Activated T-helper 1 cell treated with anti-CD3 and anti-CD28 coated beads, Interleukin-2, amount 50 U/mL, for 16 hours (primary cell): ENCODE measurements at regions not wholly inside any gene's neighbourhood (a gene's known extent, or its start where the extent isn't known, plus 50 kb on each side); places are given as distances from the start of the nearest gene placed in this dataset.

Experiments
- DNase-seq, 2 donors: peaks; one replicate each; pipeline ENCODE4 v3.0.0-alpha.2; 2020; ENCODE audit warnings: low read depth in 1 of 2, low spot score in 1 of 2

- DNase-seq: no peak
Measured at GRCh38 chrX:16222151-16222550, 54.9 kb downstream of the MAGEB17 start.

- no peak for DNase-seq
Measured at GRCh38 chrX:16223385-16223784, 56.1 kb downstream of the MAGEB17 start.

DNA sequence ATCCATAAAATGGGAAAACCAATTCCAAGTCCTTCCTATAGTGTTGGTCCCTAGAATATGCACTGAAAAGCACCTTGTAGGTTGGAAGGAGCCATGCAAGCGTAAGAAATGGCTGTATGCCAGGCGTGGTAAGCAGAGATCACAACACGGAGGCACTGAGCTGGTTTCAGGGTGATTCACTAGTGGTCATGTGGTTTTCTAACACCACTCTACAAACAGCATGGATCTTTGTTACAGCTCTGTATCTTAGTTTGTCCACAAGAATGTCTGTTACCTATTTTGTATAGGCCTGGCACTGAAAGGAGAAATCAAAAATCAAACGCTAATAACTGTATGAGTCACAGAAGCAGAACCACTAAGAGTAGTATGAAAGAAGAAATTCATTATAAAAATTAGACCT lies 71.9 kb downstream of the MAGEB17 start:
- no peak for DNase-seq

- no peak for DNase-seq
Measured at GRCh38 chrX:16240231-16240905, 73.1 kb downstream of the MAGEB17 start.

GRCh38 chrX:16240968-16241367 lies 73.7 kb downstream of the MAGEB17 start:
- no peak for DNase-seq

- DNase-seq: no peak
Measured at GRCh38 chrX:16250296-16250695, 83.0 kb downstream of the MAGEB17 start.

DNA sequence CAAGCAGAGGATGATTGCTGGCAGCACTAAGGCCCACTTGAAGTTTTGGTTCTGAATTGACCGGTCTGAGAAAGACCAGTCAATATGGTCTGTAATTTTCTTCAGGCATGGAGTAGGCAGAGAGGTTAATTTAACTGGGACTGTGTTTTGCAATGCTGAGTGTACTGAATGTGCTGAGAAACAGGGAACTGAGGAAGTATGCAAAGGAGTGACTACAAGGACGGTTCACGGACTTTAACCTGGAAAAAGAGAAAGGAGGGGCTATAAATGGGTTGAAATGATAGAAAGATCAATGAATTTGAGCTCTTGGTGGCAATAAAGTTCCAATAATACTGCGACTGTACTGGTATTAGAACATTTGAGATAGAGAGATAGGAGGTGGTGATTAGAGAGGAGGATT lies 84.5 kb downstream of the MAGEB17 start:
- DNase-seq: no peak

DNA sequence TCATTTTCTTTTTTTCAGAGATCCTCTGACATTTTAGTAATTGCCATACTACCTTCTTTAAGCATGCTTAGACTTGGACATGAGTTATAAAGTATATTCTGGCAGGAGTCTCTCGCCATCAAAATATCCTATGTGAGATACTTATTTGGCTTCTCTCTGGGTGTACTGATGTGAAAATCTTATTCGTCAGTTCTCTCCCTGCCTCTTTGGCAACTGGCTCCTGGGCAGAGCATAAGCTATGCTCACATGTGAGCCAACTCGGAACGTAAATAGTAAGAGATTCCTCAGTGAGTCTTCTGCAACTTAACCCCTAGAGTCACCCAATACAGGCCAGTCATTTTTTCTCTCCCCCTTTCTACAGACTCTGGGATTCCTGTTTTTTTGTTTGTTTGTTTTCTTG lies 91.6 kb downstream of the MAGEB17 start:
- no peak for DNase-seq

DNA sequence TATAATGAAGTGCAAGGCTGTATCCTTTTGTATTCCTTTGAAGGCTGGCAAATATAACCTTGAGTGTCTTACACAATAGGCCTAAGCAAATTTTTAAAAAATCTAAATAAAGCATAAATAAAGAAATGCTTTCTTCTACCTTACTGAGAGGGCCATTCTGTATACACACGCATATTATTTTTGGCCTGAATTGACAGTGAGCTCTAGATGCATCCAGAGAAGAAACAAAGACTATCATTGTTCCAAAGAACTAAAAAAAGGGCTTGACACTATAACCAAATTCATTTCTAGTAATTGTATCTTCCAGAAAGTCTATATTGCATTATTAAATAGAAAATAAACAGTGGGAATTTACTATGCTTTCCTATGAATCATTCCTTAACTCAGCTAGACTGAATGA lies 100.2 kb downstream of the MAGEB17 start:
- no peak for DNase-seq

DNA sequence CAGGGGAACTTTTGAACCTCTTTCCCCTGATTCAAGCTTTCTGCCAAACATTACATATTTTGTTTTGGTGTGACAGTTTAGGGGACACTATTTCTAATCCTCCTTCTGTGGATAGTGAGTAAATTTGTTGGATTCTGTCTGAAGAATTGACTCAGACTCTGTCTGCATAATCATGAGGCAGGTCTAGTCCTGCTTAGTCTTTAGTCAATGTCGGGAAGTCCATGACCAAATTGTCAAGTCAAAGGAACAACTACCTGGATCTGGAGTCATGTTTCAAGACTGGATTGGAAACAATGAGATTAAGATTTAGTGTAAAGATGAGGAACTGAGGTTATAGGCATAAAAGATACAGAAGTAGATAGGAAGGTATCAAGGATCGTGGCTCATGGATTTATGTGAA lies 100.9 kb downstream of the MAGEB17 start:
- DNase-seq: no peak

- no peak for DNase-seq
Measured at GRCh38 chrX:16278927-16279326, 111.6 kb downstream of the MAGEB17 start.

DNA sequence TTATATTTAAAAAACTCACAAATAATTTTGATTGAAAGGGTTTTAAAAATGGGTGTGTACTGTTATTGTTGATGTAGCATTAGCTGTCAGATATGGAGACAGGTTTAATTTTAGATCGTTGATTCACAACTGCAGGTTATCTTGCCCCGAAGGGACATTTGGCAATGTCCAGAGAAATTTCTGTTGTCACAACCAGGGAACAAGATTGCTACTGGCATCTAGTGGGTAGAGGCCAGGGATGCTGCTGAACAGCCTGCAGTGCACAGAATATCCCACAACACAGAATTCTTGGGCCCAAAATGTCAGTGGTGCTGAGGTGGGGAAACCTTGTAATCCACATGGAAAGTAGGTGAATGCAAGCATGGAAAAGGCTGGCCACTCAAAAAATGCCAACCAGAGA lies 114.9 kb downstream of the MAGEB17 start:
- DNase-seq: no peak

DNA sequence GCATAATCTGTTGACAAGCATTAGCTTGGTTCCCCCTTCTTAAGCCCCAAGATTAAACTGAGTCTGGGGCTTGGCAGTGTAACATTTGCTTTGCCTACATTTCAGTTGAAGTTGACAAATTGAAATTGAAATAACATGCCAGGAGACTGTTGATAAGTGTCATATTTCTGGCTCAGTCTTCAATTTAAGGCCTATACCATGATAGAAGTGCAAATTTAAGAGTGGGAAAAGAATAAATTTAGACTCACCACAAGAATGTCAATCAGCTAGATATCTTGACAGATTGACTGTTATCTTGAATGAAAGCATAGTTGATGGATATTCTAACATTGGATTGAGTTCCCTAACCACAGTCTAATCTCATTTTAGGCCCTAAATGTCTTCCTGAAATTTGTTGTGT lies 117.6 kb downstream of the MAGEB17 start:
- DNase-seq: no peak

DNA sequence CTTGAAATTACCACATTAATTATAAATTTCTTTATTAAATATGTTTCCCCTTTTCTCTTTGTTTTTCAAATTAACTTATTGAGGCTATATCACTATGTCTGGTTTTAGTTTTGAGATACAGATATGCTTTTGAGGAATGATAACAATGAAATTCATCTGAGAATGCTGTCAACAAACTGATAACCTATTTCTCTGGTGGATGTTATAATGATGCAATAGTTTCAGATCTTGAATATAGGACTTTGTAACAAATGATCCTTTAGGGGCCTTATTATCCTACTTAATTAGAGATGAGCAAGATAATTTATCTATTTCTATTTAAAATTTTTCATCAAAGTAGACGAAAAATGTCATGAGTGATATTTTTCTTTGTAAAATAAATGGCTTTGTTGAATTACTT lies 123.7 kb downstream of the MAGEB17 start:
- DNase-seq: no peak

GRCh38 chrX:16300831-16301230 lies 133.6 kb downstream of the MAGEB17 start:
- no peak for DNase-seq

- no peak for DNase-seq
Measured at GRCh38 chrX:16304751-16305150, 137.5 kb downstream of the MAGEB17 start.

GRCh38 chrX:16305187-16305586 lies 137.9 kb downstream of the MAGEB17 start:
- no peak for DNase-seq

- DNase-seq: no peak
Measured at GRCh38 chrX:16307950-16308349, 140.7 kb downstream of the MAGEB17 start.

DNA sequence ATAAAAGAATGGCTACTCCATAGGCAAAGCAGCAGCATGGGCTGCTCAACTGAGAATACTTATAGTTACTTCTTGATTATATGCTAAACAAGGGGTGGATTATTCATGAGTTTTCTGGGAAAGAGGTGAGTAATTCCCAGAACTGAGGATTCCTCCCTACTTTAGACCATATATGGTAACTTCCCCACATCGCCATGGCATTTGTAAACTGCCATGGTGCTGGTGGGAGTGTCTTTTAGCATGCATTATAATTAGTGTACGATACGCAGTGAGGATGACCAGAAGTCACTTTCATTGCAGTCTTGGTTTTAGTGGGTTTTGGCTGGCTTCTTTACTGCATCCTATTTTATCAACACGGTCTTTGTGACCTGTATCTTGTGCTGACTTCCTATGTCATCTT lies 141.5 kb downstream of the MAGEB17 start:
- no peak for DNase-seq

DNA sequence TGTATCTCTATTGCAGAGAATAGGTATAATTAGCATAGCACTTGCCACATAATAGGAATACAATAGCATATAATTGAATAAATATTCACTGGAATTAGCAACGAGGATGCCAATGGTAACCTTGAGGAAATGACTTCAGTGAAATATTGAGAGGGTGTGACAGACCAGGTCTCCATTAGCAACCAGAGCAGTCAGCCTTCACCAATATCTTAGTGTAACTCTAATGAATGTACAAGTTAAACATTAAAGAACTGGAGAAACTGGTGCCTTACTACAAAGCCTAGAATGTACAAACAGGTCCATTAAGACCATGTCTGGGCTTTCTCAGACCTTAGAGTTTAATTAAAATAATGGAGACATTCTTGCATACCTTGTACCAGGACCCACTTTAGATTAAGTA lies 143.0 kb downstream of the MAGEB17 start:
- no peak for DNase-seq

- DNase-seq: no peak
Measured at GRCh38 chrX:16311671-16312070, 144.4 kb downstream of the MAGEB17 start.

DNA sequence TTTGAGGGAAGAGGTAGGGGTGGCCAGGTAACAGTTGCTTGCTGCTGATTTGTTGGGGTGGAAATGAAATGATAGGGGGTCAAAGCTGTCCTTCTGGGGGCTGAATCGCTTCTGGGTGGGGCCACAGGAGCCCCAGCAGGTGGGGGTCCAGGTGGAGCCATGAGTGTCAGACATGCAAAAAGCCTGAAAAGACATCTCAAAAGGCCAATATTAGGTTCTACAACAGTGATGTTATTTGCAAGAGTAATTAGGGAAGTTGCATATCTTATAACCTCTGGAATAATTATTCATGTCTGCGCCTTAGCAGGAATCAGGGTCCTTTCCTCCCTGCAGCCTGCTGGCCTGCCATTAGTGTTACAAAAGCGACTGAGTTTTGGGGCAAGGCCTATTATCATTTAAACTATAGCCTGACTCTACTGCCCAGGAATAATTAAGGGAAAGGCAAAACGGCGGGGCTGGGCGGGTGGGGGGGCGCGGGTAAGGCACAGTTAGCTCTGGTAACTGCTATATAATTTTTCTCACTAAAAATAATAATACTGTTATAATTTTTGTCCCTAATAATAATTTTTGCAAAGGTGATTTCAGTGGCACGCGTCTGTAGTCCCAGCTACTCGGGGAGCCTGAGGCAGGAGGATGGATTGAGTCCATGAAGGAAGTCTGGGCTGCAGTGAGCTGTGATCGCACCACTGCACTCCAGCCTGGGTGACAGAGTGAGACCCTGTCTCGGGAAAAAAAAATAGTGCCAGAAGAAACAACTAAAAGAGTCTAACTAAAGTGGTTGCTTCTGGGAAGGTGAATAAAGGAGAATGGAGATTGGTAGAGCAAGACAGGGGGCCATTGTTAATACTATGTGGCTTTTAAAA lies 145.7 kb downstream of the MAGEB17 start:
- no peak for DNase-seq

- no peak for DNase-seq
Measured at GRCh38 chrX:16316331-16316730, 149.1 kb downstream of the MAGEB17 start.
